ENCODE measurements at regions not wholly inside any gene's neighbourhood (a gene's known extent, or its start where the extent isn't known, plus 50 kb on each side); places are given as distances from the start of the nearest gene placed in this dataset.

DNA sequence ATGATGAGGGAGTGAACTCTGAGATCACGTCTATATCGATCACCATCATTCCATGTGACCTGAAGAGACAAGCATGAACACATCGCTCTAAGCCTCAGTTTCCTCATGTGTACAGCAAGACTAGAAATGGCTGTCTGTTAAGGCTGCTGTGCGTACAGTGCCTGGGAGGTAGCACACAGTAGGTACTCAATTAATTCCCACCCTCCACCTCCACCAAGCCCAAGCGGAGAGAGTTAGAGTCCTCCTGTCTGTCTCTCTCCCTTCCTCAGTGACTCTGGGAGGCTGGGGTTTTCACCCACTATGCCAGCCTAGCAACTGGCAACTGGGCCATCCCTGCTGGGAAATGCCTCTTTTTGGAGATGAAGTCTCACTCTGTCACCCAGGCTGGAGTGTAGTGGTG lies 318.3 kb upstream of the CCL2 start:
- TF ChIP-seq, protein P1, sequence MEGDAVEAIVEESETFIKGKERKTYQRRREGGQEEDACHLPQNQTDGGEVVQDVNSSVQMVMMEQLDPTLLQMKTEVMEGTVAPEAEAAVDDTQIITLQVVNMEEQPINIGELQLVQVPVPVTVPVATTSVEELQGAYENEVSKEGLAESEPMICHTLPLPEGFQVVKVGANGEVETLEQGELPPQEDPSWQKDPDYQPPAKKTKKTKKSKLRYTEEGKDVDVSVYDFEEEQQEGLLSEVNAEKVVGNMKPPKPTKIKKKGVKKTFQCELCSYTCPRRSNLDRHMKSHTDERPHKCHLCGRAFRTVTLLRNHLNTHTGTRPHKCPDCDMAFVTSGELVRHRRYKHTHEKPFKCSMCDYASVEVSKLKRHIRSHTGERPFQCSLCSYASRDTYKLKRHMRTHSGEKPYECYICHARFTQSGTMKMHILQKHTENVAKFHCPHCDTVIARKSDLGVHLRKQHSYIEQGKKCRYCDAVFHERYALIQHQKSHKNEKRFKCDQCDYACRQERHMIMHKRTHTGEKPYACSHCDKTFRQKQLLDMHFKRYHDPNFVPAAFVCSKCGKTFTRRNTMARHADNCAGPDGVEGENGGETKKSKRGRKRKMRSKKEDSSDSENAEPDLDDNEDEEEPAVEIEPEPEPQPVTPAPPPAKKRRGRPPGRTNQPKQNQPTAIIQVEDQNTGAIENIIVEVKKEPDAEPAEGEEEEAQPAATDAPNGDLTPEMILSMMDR (conservative IDR thresholded peaks at IDR 0.05 in 1 of 2, IDR thresholded peaks at IDR 0.05 in 1 of 2; ENCODE audit: low read depth in 1 of 2, low read length in 2 of 2), result no peak
- TF ChIP-seq EZH2 (IDR thresholded peaks at IDR 0.05; ENCODE audit: low read length, missing control alignments), result no peak

Measured in fibroblast of lung (primary cell).